Activated T-cell treated with anti-CD3 and anti-CD28 coated beads for 1 hour (primary cell): ENCODE measurements at regions not wholly inside any gene's neighbourhood (a gene's known extent, or its start where the extent isn't known, plus 50 kb on each side); places are given as distances from the start of the nearest gene placed in this dataset.
"Not testable (repeated sequence)": the region's sequence is repeated elsewhere in the genome, so short reads cannot be mapped to it uniquely, and the experiment has no call there.

ENCODE experiments used
- DNase-seq: peaks from one replicate; pipeline ENCODE4 v3.0.0-alpha.2; 2020; ENCODE audit warnings: low read depth

DNA sequence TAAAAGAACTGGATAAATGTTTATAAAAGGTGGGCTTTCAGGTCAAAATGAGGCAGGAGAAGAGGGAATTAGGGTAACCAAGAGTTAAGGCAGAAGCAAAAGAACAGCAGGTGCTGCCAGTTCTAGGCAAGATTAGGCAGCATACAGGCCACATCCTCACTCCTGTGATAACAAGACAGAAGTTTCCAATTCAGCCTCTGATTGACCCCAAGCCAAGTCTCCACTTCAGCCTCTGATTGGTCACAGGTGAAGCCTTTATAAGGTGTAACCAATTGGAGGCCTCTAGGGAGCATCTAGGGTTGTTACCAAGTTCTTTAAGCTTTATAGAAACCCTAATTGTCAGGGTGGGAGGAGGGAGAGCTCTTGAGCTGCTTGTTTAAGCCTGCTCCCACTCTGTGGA is 160.8 kb downstream of the MATN1 start:
- no peak for DNase-seq

DNA sequence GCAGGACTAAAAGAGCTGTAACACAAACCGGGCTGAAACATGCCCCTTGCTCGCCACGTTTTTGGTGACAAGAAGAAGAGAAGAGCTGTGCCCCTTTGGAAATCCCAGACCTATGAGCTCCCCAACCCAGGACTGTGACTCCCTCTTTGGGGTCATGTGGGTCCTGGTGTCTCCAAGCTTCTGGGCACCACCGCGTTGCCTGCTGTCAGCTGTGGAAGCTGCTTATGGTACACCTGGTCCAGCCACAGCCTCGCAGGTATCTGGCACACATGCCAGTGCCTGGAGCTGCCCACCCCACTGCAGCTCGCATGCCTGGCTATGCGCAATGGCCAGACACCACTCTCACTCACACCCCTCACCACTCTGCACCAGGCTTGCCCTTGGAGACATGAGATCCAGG is 171.8 kb downstream of the MATN1 start:
- DNase-seq, result no peak

DNA sequence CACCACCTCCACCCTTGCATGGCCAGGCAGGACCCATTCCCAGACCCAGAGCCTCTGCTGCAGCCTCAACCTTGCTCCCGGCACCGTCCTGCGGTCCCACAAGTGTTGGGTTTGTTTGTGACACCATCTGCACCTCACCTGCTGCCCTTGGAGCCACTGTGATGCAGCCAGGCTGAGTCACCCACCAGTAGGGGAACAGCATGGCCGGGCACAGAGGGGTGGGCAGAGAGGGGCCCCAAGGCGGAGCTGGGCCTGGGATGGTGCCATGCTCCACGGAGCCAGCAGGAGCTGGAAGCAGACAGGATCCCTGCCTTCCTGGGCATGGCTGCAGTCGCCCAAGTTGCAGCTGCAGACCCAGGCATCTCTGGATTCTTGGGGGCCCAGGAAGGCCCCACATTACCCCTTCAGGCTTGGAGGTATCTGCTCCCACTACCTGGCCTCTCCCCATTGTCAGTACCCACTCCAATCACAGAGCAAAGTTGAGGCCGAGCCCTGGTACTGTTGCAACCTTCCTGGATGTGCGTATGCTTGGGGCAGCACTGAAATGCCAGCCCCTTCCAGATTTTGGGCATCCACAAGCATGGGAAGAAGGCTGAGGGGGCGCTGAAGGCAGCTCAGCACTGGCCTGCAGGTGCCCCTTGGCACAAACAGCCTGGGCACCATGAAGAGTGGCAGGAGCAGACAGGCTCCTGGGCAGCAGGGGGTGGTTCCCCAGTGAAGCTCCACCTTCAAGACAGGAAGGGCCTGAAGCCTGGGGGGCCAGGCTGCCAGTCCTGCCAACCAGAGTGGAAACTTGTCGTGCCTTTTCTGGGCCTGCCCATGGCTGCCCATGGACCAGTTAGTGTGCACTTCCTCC is 172.8 kb downstream of the MATN1 start:
- no peak for DNase-seq

DNA sequence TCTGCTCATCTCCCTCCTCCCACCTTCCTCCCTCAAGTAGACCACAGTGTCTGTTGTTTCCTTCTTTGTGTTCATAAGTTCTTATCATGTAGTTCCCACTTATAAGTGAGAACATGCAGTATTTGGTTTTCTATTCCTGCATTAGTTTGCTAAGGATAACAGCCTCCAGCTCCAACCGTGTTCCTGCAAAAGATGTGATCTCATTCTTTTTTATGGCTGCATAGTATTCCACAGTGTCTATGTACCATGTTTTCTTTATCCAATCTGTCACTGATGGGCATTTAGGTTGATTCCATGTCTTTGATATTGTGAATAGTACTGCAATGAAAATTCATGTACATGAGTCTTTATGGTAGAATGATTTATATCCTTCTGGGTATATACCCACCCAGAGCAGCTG is 173.5 kb downstream of the MATN1 start:
- not testable (repeated sequence) for DNase-seq

DNA sequence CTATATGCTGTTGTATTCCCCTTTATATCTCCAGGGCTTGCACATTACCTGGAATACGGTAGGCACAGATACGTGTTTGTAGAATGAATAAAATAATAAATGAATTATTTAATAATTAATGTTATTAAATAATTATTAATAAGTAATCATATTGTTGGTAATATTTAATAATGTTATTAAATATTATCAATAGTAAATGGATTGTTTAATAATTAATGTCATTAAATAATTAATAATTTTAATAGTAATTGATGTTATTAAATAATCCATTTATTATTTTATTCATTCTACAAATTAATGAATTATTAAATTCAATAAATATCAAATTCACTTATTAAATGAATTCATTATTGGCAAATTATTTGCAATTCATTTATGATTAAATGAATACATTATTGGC is 175.1 kb downstream of the MATN1 start:
- DNase-seq, result no peak

DNA sequence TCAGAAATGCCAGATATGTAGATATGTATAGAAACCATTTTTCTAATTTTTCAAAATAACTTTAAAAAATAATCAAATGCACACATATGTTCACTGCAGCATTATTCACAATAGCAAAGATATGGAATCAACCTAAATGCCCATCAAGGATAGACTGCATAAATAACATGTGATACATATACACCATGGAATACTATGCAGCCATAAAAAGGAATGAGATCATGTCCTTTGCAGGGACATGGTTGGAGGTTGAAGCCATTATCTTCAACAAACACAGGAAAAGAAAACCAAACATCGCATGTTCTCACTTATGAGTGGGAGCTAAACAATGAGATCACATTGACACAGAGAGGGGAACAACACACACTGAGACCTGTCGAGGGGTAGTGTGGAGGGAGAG is 176.1 kb downstream of the MATN1 start:
- not testable (repeated sequence) for DNase-seq

DNA sequence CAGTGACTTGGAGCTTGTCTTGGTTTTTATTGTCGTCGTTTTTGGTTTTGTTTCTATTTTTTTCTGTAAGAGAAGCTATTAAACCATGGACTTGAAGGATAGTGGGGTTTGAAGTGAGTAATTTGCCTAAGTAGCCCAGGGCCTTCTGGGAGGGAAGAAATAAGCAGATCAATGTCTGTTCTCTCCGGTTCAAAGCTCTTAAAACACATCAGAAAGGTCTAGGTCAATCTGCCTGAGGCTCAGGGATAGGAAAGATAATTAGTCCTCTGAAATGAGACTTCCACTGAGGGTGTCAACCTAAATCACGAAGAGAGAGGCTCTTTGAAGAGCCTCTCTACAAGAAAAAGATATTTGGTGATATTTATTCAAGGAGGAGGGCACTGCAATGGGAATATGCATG is 178.0 kb downstream of the MATN1 start:
- no peak for DNase-seq

DNA sequence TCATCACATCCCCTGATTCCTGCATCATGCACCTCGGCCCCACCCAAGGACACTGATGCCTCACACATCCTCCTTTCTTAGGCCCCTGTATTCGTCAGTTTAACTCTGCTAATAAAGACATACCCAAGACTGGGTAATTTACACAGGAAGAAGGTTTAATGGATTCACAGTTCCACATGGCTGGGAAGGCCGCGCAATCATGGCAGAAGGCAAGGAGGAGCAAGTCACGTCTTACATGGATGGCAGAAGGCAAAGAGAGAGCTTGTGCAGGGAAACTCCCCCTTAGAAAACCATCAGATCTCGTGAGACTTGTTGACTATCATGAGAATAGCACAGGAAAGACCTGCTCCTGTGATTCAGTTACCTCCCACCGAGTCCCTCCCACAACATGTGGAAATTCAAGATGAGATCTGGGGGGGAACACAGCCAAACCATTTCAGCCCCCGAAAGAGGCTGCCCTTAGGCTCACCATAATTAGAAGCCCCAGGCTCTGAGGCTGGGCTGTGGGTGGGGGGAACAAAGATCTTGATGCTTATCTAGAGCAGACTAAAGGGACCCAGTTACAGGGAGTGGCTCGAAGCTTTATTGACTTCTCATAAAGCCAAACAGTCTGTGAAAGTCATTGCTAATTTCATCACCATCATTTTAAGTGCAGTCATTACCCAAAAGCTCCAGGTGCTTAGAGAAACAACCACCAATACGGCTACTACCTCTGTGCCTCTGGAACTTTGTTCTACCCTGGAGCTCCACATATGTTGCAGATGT is 181.5 kb downstream of the MATN1 start:
- no peak for DNase-seq

DNA sequence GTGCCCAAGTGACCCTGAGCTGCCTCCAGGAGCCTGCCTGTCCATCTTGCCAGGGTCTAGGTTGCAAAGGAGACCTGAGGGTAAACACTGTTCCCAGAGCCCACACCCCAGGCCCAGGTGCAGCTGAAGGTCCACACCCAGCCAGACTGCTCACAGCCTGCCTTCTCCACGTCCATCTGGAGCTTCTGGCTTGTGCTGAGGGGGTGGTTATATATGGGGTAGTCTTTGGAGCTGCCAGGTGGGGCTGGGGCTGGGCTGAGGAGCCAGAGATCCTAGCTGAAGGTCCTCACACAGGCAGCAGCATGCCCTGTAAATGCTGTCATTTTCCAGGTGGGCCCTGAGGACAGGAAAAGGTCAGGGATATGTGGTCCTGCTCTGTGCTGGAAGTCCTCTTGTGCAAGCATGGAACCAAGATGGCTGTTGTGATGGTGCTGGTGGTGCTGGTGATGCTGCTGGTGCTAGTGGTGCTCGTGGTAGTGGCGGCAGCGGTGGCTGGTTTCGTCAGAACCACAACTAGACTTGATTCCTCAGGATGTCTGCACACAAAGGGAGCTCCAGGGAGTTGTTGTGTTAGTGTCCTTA is 182.7 kb downstream of the MATN1 start:
- DNase-seq, result no peak

DNA sequence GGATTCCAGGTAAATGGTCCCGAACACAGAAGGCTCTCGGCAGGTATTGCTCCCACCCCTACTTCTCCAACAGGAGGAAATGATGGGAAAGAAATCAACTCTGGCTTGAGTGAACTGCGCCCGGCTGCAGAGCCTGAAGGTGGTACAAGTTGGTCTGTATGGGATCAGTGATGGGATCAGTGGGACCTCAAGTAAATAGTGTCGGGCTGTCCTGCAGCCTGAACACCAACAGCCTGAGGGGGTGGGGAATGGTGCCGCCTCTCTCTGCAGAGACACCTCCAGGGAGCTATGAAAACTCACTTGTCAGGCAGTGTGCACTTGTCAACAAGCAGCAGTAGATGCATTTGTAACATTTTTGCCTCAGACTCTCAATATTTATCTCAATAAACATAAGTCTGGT is 183.5 kb downstream of the MATN1 start:
- no peak for DNase-seq

DNA sequence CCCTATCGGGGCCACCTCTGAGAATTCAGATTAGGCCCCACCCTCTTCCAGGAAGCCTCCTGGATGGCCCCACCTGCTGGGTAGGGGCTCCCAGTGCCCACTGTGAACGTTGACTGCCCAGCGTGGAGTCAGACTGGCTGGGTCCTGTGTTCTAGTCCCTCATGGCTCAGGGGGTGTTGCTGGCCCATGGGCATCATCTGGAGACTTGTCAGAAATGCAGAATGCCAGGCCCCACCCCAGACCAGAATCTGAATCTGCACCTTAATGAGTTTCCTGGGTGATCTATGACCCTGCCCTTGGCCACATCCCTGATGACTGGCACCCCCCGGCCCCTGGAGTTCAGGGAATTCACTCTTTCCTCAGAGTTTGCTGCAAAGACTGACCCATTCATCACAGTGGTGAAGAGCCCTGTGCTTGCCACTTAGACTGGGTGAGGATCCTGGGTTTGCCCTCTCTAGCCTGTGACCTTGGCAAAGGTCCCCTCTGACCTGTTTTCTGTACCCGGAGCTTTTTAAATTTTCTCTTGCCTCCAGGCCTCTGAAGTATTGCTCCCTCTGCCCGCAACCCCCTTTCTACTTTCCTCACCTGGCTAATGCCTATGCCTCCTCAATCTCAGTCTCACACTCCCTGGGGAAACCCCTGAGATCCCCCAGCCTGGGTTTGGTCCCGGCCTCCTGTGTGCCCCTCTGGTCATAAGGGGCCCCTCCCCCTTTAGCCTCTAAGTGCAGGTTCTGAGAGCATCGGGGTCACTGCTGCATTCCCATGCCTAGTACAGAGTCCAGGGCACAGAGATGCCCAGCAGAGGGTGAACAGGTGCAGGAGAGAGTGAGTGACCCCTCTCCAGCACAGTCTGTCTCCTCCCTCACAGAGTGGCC is 184.2 kb downstream of the MATN1 start:
- DNase-seq, result no peak

DNA sequence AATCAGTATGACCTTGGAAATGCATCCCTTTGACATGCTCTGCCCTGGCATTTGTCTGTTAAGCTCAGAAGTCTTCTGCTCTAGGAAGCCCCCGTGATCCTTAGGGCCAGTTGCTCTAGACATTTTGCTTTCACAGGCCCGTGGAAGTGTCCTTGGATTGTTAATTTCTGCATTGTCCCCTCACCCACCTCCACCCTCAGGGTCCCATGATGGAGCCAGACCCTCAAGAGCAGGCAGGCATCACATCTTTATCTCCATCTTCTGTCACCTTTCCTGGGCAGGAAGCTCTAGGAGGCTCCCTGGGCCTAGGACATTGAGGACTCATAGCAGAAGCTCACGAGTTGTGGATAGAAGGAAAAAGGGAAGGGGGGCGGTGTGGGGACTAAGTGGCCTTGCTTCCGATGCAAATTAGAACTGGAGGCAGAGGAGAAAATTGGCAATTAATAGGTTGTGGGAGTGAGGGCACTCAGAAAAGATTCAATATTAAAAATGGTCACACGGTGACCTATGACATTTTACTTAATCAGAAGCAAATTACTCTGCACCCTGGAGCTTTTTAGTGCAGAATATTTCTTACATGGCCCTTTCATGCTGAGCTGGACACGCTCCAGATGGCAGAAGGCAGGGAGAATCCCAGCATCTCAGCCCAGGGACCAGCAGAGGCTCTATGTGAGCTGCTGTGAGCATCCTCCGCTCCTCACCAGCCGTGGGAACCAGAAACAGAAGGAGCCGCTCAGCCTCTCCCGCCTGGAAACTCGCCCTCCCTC is 185.0 kb downstream of the MATN1 start:
- no peak for DNase-seq

DNA sequence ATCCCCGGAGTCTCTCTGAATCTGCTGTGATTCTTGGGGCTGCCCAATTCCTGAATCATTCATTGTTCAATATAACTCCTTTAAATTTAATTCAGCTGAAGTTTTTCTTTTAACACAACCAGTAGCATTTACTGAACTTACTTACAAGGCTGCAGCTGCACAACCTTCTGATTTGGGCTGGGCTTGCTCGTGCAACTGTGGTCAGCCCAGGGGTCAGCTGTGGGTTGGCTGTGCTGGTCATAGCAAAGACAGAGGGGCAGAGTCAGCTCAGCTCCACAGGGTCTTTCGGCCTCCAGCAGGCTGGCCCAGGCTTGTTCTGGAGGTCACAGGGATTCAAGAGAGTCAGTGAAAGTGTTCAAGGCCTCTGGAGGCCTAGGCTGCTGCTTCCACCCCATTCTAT is 186.1 kb downstream of the MATN1 start:
- DNase-seq, result no peak

DNA sequence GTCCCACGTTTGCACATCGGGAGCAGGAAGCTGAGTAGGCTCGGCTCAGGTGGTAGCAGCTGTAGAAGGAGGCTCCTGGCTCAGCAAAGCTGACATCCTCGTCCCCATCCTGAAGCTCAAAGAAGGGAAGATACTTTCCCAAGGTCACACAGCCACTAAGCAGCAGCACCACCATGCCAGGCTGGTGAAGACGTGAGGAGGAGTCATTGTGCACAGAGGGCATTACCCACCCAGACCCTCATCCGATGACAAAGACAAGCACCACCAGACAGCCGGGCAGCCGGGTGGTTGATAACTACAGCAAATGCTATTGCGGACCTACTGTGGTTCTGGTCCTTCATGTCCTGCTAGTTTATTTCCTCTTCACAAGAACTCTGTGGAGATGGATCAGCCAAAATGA is 186.9 kb downstream of the MATN1 start:
- DNase-seq, result no peak

DNA sequence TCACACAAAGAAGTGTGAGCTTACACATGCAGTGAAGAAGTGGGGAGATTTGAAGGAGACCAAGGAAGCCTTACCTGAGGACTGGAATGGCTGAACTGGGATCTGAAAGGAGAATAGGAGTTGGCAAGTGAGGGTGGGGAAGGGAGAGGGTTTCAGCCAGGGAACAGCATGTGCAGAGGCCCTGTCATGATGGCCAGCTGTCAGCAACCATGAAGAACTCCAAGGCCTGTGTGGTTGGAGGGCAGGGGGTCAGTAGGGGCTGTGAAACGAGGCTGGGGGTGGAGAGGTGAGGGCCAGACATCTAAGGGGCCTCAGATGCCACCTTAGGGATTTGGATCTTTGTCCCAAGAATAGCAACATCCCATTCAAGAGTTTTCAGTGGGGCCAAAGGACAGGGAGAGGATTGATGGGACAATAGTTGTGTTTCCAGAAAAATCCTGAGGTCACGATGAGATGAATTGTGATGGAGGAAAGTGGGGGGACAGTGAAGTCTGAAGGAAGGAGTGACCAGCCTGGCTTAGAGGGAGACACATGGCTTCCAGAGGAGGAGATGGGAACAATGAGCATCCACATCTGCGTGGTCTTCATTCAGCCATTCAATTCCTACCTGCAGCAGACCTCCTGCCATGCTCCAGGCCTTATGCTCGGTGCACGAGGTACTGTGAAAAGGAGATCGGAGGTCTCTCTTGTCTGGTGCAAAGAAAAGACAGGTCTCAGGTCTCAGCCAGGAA is 187.6 kb downstream of the MATN1 start:
- DNase-seq, result no peak

DNA sequence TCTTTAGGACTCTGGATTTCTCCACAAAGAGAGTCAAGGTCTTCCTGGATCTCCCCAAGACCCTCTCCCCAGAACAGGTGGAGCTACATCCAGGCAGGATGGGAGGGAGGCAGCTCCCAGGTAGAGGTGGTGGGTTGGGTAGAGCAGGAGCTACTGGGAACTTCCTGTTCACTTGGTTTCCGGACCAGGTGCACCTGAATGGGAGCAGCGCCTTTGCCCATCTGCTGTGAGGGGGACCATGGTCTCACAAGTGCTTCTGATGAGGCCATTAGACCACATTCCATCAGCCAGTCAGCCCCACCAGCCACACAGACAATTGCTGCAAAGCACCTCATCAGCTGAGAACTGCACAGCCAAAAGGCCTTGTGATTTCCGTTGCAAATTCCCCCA is 188.8 kb downstream of the MATN1 start:
- no peak for DNase-seq

DNA sequence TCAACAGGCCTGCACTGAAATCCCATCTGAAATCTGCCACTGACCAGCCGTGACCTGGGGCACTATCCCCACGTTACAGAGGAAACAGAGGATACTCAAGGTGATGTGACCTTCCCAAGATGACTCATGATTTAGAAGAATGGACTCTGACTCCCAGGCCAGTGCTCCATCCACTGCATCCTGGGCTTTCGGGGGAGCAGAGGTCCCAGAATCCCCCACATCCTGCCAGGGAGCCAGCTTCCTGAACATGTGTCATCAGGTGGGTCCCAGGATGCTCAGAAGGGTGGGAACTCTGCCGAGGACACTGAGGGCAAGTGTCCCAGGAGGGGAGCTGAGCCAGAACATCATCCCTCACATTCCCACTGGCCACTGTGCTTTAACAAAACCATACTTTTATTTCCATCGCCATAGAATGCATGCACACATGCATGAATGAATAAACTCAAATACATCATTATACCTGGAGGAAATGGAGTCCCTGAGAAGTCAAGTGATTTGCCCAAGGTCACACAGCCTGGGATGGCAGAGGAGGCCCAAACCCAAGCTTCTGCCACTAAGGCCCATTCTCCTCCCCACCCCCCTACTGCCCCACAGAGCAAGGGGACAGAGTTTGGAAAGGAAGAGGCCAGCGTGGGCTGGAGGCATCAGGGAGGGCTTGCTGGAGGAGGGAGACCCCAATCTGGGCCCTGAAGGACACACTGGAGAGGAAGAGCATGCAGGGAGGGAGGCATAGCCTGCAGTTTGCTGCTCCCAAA is 189.4 kb downstream of the MATN1 start:
- no peak for DNase-seq

DNA sequence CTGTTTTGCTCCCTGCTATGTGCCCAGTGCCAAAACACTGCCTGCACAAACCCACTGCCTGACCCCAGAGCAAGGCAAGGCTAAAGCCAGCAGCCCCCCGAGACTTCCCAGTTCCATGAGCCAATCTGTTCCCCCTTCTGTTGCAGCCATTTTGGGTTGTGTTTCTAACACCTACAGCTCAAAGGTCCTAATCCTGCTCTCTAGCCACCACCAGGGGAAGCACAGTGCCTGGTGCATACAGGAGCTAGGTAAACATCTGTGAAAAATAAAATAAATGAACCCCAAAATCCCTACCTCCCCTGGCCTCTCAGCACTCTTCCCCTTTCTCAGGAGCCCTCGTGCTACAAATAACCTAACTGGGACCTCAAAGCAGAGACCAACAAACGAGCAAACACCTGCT is 190.2 kb downstream of the MATN1 start:
- no peak for DNase-seq

DNA sequence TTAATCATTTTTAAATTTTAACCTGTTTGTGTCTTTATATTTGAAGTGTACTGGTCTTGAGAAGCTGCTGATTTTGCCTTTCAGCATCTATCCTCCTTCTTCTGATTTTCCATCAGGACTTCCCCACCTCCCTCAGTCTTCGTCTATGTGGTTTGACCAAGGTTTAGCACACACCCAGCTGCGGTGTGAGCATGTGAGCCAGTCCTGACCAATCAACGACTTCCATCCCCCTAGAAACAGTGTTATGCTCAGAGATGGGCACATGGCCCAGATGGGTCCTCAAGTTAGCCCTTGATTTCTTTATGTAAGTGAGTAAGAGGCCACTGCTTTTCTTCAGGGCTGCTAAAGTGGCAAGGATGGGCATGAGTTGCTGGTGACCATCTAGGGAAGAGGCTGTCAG is 190.8 kb downstream of the MATN1 start:
- no peak for DNase-seq
